MCF 10A (cell line): ENCODE measurements at regions not wholly inside any gene's neighbourhood (a gene's known extent, or its start where the extent isn't known, plus 50 kb on each side); places are given as distances from the start of the nearest gene placed in this dataset.

Experiments
- BruUV-seq: library from RNA; stranded (reverse); fragments of 400-500 nt; replicated peaks from 2 replicates; lab custom pipeline; 2021; lab: Mats Ljungman, UMichigan
- CTCF ChIA-PET: fragments of 300-600 bp; sonication (Branson Sonifier 250); formaldehyde crosslinking; extraction: SDS; loops from one replicate; lab custom pipeline; 2021; ENCODE audit warnings: antibody characterized with exemption, inconsistent platforms; lab: Yijun Ruan, JAX
- POLR2A ChIA-PET: fragments of 300-600, 350-650 bp; sonication (Branson Sonifier 250); formaldehyde crosslinking; extraction: SDS; loops from one replicate; lab custom pipeline; 2020; ENCODE audit warnings: antibody characterized with exemption, inconsistent platforms; lab: Yijun Ruan, JAX
- DNase-seq: peaks from one replicate; pipeline ENCODE4 v3.0.0-alpha.2; 2018; ENCODE audit not compliant: unreplicated experiment
- H3K27ac Mint-ChIP-seq: one replicate; pipeline ENCODE4 v1.8.0; 2022; ENCODE audit warnings: mild to moderate bottlenecking, low read depth, mixed read lengths; ENCODE audit not compliant: unreplicated experiment
- H3K27me3 Mint-ChIP-seq: one replicate; pipeline ENCODE4 v1.8.0; 2022; ENCODE audit warnings: mixed read lengths; ENCODE audit not compliant: insufficient read depth, unreplicated experiment
- H3K36me3 Mint-ChIP-seq: one replicate; pipeline ENCODE4 v1.8.0; 2022; ENCODE audit warnings: mild to moderate bottlenecking, moderate library complexity, mixed read lengths; ENCODE audit not compliant: insufficient read depth, unreplicated experiment
- H3K4me1 Mint-ChIP-seq: one replicate; pipeline ENCODE4 v1.8.0; 2022; ENCODE audit warnings: mixed read lengths; ENCODE audit not compliant: insufficient read depth, unreplicated experiment
- H3K4me3 Mint-ChIP-seq: one replicate; pipeline ENCODE4 v1.8.0; 2022; ENCODE audit warnings: mild to moderate bottlenecking, moderate library complexity, mixed read lengths; ENCODE audit not compliant: unreplicated experiment
- H3K9me3 Mint-ChIP-seq: one replicate; pipeline ENCODE4 v1.8.0; 2022; ENCODE audit warnings: mixed read lengths; ENCODE audit not compliant: unreplicated experiment
- CTCF ChIP-seq: fragments of 200-600 bp; IDR thresholded peaks from one replicate; pipeline ENCODE4 v1.8.0; 2022; ENCODE audit warnings: antibody characterized with exemption, mild to moderate bottlenecking; ENCODE audit not compliant: unreplicated experiment
- intact Hi-C: fragments of 100-400 bp; cut with micrococcal nuclease; formaldehyde crosslinking; loops from 2 replicates; pipeline ENCODE4 v1.14.1; 2022

GRCh38 chr1:221162352-221162751 lies 283.1 kb downstream of the HLX start:
- no peaks in the 10 kb centered on the region for H3K27me3 Mint-ChIP-seq
- TF ChIP-seq CTCF: no peak
- no peak overlapping the region for H3K27ac Mint-ChIP-seq
- POLR2A ChIA-PET: no interaction called here
- BruUV-seq: no TSS peak
- CTCF ChIA-PET: interaction anchor here (0.7 to 1.2 kb wide), 2 partner anchors 46 to 1621 kb away, joined by 3 read pairs; no protein-coding TSS in a partner anchor
- H3K9me3 Mint-ChIP-seq: peaks cover 8% of the 10 kb centered on the region
- intact Hi-C loops: no loop called here
- H3K4me1 Mint-ChIP-seq: no peaks in the 10 kb centered on the region
- H3K36me3 Mint-ChIP-seq: no peaks in the 10 kb centered on the region
- no peak overlapping the region for H3K4me3 Mint-ChIP-seq
- peak; percentile 24 for DNase-seq

- POLR2A ChIA-PET: interaction anchor here (1.1 kb wide), 1 partner anchor 18 kb away, joined by 3 read pairs; no protein-coding TSS in a partner anchor
- CTCF ChIA-PET: interaction anchor here (1.2 kb wide), 1 partner anchor 46 kb away, joined by 3 read pairs; no protein-coding TSS in a partner anchor
- Mint-ChIP-seq H3K4me3 (no peak overlapping the region), H3K27ac (no peak overlapping the region), H3K36me3 (no peaks in the 10 kb centered on the region), H3K9me3 (peaks cover 8% of the 10 kb centered on the region), H3K27me3 (no peaks in the 10 kb centered on the region), H3K4me1 (no peaks in the 10 kb centered on the region)
- intact Hi-C loops: no loop called here
- BruUV-seq: no TSS peak
- DNase-seq: no peak
- TF ChIP-seq CTCF: no peak
These were observed 283.7 kb downstream of the HLX start for GRCh38 chr1:221162939-221163338.

- intact Hi-C loops: no loop called here
- Mint-ChIP-seq H3K27me3 (no peaks in the 10 kb centered on the region), H3K36me3 (no peaks in the 10 kb centered on the region), H3K4me3 (no peak overlapping the region), H3K9me3 (peaks cover 8% of the 10 kb centered on the region), H3K27ac (no peak overlapping the region), H3K4me1 (no peaks in the 10 kb centered on the region)
- DNase-seq: no peak
- TF ChIP-seq CTCF: no peak
- POLR2A ChIA-PET: interaction anchor here (0.7 to 1.1 kb wide), 2 partner anchors 19 to 241 kb away, joined by 3 read pairs; no protein-coding TSS in a partner anchor
- CTCF ChIA-PET: interaction anchor here (0.6 to 1.0 kb wide), 4 partner anchors 271 to 1227 kb away, joined by 3 to 4 read pairs (median 4); no protein-coding TSS in a partner anchor
- no TSS peak for BruUV-seq
These were observed 284.8 kb downstream of the HLX start for GRCh38 chr1:221164029-221164428.

GRCh38 chr1:221164951-221165838 lies 286.0 kb downstream of the HLX start:
- CTCF ChIA-PET: interaction anchor here (0.6 to 1.8 kb wide), 8 partner anchors 9 to 355 kb away, joined by 3 to 5 read pairs (median 4); no protein-coding TSS in a partner anchor
- Mint-ChIP-seq H3K27me3 (no peaks in the 10 kb centered on the region), H3K27ac (no peak overlapping the region), H3K9me3 (peaks cover 8% of the 10 kb centered on the region), H3K36me3 (no peaks in the 10 kb centered on the region), H3K4me1 (no peaks in the 10 kb centered on the region), H3K4me3 (no peak overlapping the region)
- POLR2A ChIA-PET: interaction anchor here (1.2 to 1.3 kb wide), 3 partner anchors 10 to 17 kb away, joined by 3 to 4 read pairs (median 3); no protein-coding TSS in a partner anchor
- no peak for DNase-seq
- no peak for TF ChIP-seq CTCF
- intact Hi-C loops: no loop called here
- no TSS peak for BruUV-seq
